ENCODE measurements at regions not wholly inside any gene's neighbourhood (a gene's known extent, or its start where the extent isn't known, plus 50 kb on each side); places are given as distances from the start of the nearest gene placed in this dataset.

GRCh38 chr2:16152071-16152927, 211.9 kb downstream of the MYCN start:
- no peak for DNase-seq (ENCODE audit: low read depth)

GRCh38 chr2:16151651-16152050, 211.3 kb downstream of the MYCN start:
- no peak for DNase-seq (ENCODE audit: low read depth)

- DNase-seq (ENCODE audit: low read depth): no peak
Observed at GRCh38 chr2:16151281-16151570, 210.9 kb downstream of the MYCN start.

GRCh38 chr2:16150456-16151280, 210.3 kb downstream of the MYCN start:
- DNase-seq (ENCODE audit: low read depth): no peak

- no peak for DNase-seq (ENCODE audit: low read depth)
Observed at GRCh38 chr2:16149349-16150243, 209.2 kb downstream of the MYCN start.

- DNase-seq (ENCODE audit: low read depth): no peak
Observed at GRCh38 chr2:16148632-16149348, 208.4 kb downstream of the MYCN start.

GRCh38 chr2:16142383-16143361, 202.3 kb downstream of the MYCN start:
- no peak for DNase-seq (ENCODE audit: low read depth)

- DNase-seq (ENCODE audit: low read depth): no peak
Observed at GRCh38 chr2:16141641-16141921, 201.2 kb downstream of the MYCN start.

GRCh38 chr2:16140771-16141640, 200.7 kb downstream of the MYCN start:
- no peak for DNase-seq (ENCODE audit: low read depth)

- DNase-seq (ENCODE audit: low read depth): no peak
Observed at GRCh38 chr2:16139663-16140615, 199.6 kb downstream of the MYCN start.

- DNase-seq (ENCODE audit: low read depth): no peak
Observed at GRCh38 chr2:16138811-16139662, 198.7 kb downstream of the MYCN start.

GRCh38 chr2:16137080-16137755, 196.9 kb downstream of the MYCN start:
- no peak for DNase-seq (ENCODE audit: low read depth)

- DNase-seq (ENCODE audit: low read depth): no peak
Observed at GRCh38 chr2:16136461-16137035, 196.2 kb downstream of the MYCN start.

GRCh38 chr2:16135913-16136310, 195.6 kb downstream of the MYCN start:
- no peak for DNase-seq (ENCODE audit: low read depth)

GRCh38 chr2:16135196-16135912, 195.0 kb downstream of the MYCN start:
- DNase-seq (ENCODE audit: low read depth): no peak

Data from amniotic epithelial cell (primary cell).